ENCODE measurements at regions not wholly inside any gene's neighbourhood (a gene's known extent, or its start where the extent isn't known, plus 50 kb on each side); places are given as distances from the start of the nearest gene placed in this dataset.

DNA sequence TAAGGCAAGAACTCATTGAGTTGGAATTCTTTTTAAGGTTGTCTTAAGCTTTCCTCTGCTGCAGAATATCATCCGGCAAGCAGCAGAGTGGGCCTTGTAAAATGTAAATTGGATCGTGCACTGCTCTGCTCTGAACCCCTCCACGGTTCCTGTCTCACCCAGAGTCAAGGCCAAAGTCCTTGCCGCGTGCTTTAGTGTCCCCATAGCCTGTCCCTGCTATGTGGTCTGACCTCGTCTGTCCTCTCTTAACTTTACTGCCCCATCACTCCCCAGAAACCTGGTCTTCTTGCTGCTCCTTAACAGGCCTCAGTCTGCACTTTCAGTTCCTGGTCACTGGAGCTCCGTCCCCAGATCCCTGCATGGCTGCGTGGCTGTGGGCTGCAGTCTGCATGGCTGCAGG, 121.6 kb upstream of the SDK1 start:
- TF ChIP-seq, protein P1, sequence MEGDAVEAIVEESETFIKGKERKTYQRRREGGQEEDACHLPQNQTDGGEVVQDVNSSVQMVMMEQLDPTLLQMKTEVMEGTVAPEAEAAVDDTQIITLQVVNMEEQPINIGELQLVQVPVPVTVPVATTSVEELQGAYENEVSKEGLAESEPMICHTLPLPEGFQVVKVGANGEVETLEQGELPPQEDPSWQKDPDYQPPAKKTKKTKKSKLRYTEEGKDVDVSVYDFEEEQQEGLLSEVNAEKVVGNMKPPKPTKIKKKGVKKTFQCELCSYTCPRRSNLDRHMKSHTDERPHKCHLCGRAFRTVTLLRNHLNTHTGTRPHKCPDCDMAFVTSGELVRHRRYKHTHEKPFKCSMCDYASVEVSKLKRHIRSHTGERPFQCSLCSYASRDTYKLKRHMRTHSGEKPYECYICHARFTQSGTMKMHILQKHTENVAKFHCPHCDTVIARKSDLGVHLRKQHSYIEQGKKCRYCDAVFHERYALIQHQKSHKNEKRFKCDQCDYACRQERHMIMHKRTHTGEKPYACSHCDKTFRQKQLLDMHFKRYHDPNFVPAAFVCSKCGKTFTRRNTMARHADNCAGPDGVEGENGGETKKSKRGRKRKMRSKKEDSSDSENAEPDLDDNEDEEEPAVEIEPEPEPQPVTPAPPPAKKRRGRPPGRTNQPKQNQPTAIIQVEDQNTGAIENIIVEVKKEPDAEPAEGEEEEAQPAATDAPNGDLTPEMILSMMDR (conservative IDR thresholded peaks at IDR 0.05; ENCODE audit: low read depth, low read length), result no peak
- TF ChIP-seq ELK1 (IDR thresholded peaks at IDR 0.05; ENCODE audit: borderline replicate concordance, low read depth, low read length), result no peak
- TF ChIP-seq POLR2A (IDR thresholded peaks at IDR 0.05; ENCODE audit: low read depth, low read length), result no peak
- TF ChIP-seq BHLHE40 (IDR thresholded peaks at IDR 0.05; ENCODE audit: low read depth, low read length), result no peak
- no peak for TF ChIP-seq MAZ (IDR thresholded peaks at IDR 0.05; ENCODE audit: borderline replicate concordance, low read depth, low read length)
- no peak for TF ChIP-seq RAD21 (IDR thresholded peaks at IDR 0.05; ENCODE audit: low read length)
- no peak for TF ChIP-seq MXI1 (IDR thresholded peaks at IDR 0.05; ENCODE audit: borderline replicate concordance, low read depth, low read length)
- TF ChIP-seq CHD1 (IDR thresholded peaks at IDR 0.05; ENCODE audit: low read depth, low read length), result no peak
- TF ChIP-seq SMC3 (IDR thresholded peaks at IDR 0.05; ENCODE audit: low read depth, low read length), result no peak
- TF ChIP-seq RCOR1 (IDR thresholded peaks at IDR 0.05; ENCODE audit: insufficient replicate concordance, low read length), result no peak
- TF ChIP-seq FOS (IDR thresholded peaks at IDR 0.05; ENCODE audit: low read depth, low read length), result no peak
- no peak for TF ChIP-seq CEBPB (IDR thresholded peaks at IDR 0.05; ENCODE audit: low read depth, low read length)
